ENCODE measurements at regions not wholly inside any gene's neighbourhood (a gene's known extent, or its start where the extent isn't known, plus 50 kb on each side); places are given as distances from the start of the nearest gene placed in this dataset.

DNA sequence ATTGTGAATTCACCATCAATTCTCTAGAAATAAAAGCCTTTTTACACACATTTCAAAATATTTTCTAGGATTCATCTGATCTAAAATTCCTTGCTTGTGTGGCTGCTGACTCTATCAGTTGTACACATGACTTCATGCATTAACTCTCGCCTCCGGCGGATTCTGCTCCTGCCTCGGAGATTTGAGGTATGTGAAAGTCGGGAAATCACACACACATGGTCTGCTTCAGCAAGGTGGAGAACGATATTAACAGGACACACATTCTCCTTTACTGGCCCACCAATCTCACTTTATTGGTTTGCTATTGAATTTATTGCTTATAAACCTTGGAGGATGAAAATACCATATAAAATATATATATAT is 855.7 kb downstream of the SLITRK5 start:
- Histone ChIP-seq H3K4me3 (no peak overlapping the region), H3K27me3 (no peaks in the 10 kb centered on the region), H3K36me3 (no peaks in the 10 kb centered on the region), H3K4me1 (no peaks in the 10 kb centered on the region), H3K9me3 (no peaks in the 10 kb centered on the region), H3K27ac (no peak overlapping the region)
- TF ChIP-seq POLR2A (IDR thresholded peaks at IDR 0.05) (no peak), CTCF (IDR thresholded peaks at IDR 0.05) (no peak), POLR2AphosphoS5 (IDR thresholded peaks at IDR 0.05) (no peak), EP300 (IDR thresholded peaks at IDR 0.05) (no peak)
- WGBS, 2 donors (ENCODE audit: low coverage in 1 of 2) = 68 to 92% methylated on average over 4 to 6 of the region's 6 CpGs
- ATAC-seq = no peak

- WGBS, 2 donors (ENCODE audit: low coverage in 1 of 2) = 79 to 95% methylated on average over 1 of the region's 1 CpG
- no peaks in the 10 kb centered on the region for H3K36me3 ChIP-seq
- no peaks in the 10 kb centered on the region for H3K9me3 ChIP-seq
- H3K4me1 ChIP-seq = no peaks in the 10 kb centered on the region
- no peak for ATAC-seq
- no peak overlapping the region for H3K27ac ChIP-seq
- H3K4me3 ChIP-seq = no peak overlapping the region
- no peaks in the 10 kb centered on the region for H3K27me3 ChIP-seq
- TF ChIP-seq CTCF (IDR thresholded peaks at IDR 0.05) (no peak), EP300 (IDR thresholded peaks at IDR 0.05) (no peak), POLR2A (IDR thresholded peaks at IDR 0.05) (no peak), POLR2AphosphoS5 (IDR thresholded peaks at IDR 0.05) (no peak)
Measured at GRCh38 chr13:88541994-88542393, 870.8 kb downstream of the SLITRK5 start.

DNA sequence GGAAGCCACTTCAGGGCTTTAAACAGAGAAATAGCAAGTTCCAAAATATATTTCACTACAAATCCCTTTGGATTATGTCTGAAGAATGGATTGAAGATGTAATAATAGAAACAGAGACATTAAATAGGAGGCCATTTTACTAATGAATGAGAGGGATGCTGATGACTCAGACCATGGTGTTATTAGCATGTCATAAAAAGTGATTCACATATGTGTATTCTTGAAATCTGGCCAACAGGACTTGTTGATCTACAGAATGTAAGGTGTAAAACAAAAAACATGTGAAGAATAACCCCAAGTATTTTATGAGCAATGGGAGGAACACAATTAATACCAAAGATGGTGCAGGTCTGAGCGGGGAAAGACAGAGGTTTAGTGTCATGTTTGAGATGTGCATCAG is 873.7 kb downstream of the SLITRK5 start:
- no peak for ATAC-seq
- Histone ChIP-seq H3K27me3 (no peaks in the 10 kb centered on the region), H3K36me3 (no peaks in the 10 kb centered on the region), H3K27ac (no peak overlapping the region), H3K4me1 (no peaks in the 10 kb centered on the region), H3K4me3 (no peak overlapping the region), H3K9me3 (no peaks in the 10 kb centered on the region)
- 95 to 100% methylated on average over 1 of the region's 1 CpG for WGBS, 2 donors (ENCODE audit: low coverage in 1 of 2)
- TF ChIP-seq CTCF (IDR thresholded peaks at IDR 0.05) (no peak), EP300 (IDR thresholded peaks at IDR 0.05) (no peak), POLR2AphosphoS5 (IDR thresholded peaks at IDR 0.05) (no peak), POLR2A (IDR thresholded peaks at IDR 0.05) (no peak)

DNA sequence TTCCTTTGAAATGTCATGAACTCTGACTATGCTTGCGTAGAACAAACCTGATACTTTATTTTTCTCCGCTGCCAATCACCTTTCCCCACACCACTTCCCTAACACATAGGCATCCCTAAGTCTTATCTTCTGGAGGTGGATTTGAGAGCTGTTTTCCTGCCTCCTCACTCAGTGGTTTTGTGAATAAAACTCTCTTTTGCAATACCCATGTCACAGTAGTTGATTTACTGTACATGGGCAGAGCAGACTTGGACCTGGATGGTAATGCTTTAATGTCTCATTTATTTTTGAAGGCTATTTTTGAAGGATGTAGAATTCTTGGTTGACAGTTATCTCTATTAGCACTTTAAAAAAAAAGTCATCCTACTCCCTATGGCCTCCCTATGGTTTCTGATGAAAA is 881.8 kb downstream of the SLITRK5 start:
- Histone ChIP-seq H3K9me3 (peaks cover 0 to under 1% (median 0%) of the 10 kb centered on the region in 3 donors), H3K27ac (no peak overlapping the region), H3K36me3 (no peaks in the 10 kb centered on the region), H3K4me1 (no peaks in the 10 kb centered on the region), H3K27me3 (no peaks in the 10 kb centered on the region), H3K4me3 (no peak overlapping the region)
- WGBS, 2 donors (ENCODE audit: low coverage in 1 of 2) = 97 to 100% methylated on average over 2 of the region's 2 CpGs
- ATAC-seq = no peak
- TF ChIP-seq CTCF (IDR thresholded peaks at IDR 0.05) (no peak), POLR2A (IDR thresholded peaks at IDR 0.05) (no peak), POLR2AphosphoS5 (IDR thresholded peaks at IDR 0.05) (no peak), EP300 (IDR thresholded peaks at IDR 0.05) (no peak)

GRCh38 chr13:88565566-88565965 is 894.4 kb downstream of the SLITRK5 start:
- ATAC-seq = no peak

More at GRCh38 chr13:88565566-88565965, 894.4 kb downstream of the SLITRK5 start:
- no peak for TF ChIP-seq POLR2AphosphoS5 (IDR thresholded peaks at IDR 0.05)
- TF ChIP-seq CTCF (IDR thresholded peaks at IDR 0.05) = no peak
- TF ChIP-seq EP300 (IDR thresholded peaks at IDR 0.05) = no peak
- no peak for TF ChIP-seq POLR2A (IDR thresholded peaks at IDR 0.05)
- no peaks in the 10 kb centered on the region for H3K36me3 ChIP-seq
- H3K4me1 ChIP-seq = no peaks in the 10 kb centered on the region
- no peak overlapping the region for H3K4me3 ChIP-seq
- H3K9me3 ChIP-seq = no peaks in the 10 kb centered on the region
- H3K27ac ChIP-seq = no peak overlapping the region
- H3K27me3 ChIP-seq = no peaks in the 10 kb centered on the region

Measured in gastroesophageal sphincter (tissue), 4 donors.